Vagina (tissue), 2 donors: ENCODE measurements at regions not wholly inside any gene's neighbourhood (a gene's known extent, or its start where the extent isn't known, plus 50 kb on each side); places are given as distances from the start of the nearest gene placed in this dataset.
"Not testable (repeated sequence)": the region's sequence is repeated elsewhere in the genome, so short reads cannot be mapped to it uniquely, and the experiment has no call there.

Experiments
- DNase-seq, 2 donors: peaks; one replicate each; pipeline ENCODE4 v3.0.0-alpha.2; 2017; ENCODE audit errors: extremely low spot score in 2 of 2
- H3K27ac ChIP-seq: fragments of 200-600 bp; sonication (generic); one replicate; pipeline ENCODE4 v1.5.1; 2019
- H3K27me3 ChIP-seq: fragments of 200-600 bp; sonication (generic); one replicate; pipeline ENCODE4 v1.5.1; 2019
- H3K36me3 ChIP-seq, 2 donors: fragments of 200-600 bp; sonication (generic); one replicate each; pipeline ENCODE4 v1.5.1; 2017 to 2019
- H3K4me1 ChIP-seq: fragments of 200-600 bp; sonication (generic); one replicate; pipeline ENCODE4 v1.5.1; 2019
- H3K4me3 ChIP-seq, 2 donors: fragments of 200-600 bp; sonication (generic); 1 replicate in 1 of 2; 2 replicates in 1 of 2; pipeline ENCODE4 v1.5.1; 2016 to 2019
- H3K9me3 ChIP-seq: fragments of 200-600 bp; sonication (generic); one replicate; pipeline ENCODE4 v1.5.1; 2019
- POLR2A ChIP-seq, 2 donors: fragments of 450-650 bp; IDR thresholded peaks; one replicate each; pipeline ENCODE4 v1.6.1; 2017; ENCODE audit warnings: antibody characterized with exemption in 2 of 2, mild to moderate bottlenecking in 2 of 2, moderate library complexity in 2 of 2
- POLR2AphosphoS5 ChIP-seq, 2 donors: sonication (generic); formaldehyde crosslinking; IDR thresholded peaks; one replicate each; pipeline ENCODE4 v1.9.0; 2017; ENCODE audit warnings: antibody characterized with exemption in 2 of 2, mild to moderate bottlenecking in 2 of 2, low read depth in 1 of 2; ENCODE audit not compliant: insufficient read depth in 1 of 2
- intact Hi-C: fragments of 100-400 bp; cut with DNase I; formaldehyde crosslinking; loops from one replicate; pipeline ENCODE4 v1.15.1; 2023
- TF ChIP-seq, protein P1 (sequence below), 3 experiments: fragments of 450-650 bp in 2 of 3; fragments of 200-600 bp in 1 of 3; sonication (generic) in 1 of 3; IDR thresholded peaks; one replicate each; pipeline ENCODE4 v1.5.1; 2017 to 2019; ENCODE audit warnings: antibody characterized with exemption in 3 of 3, mild to moderate bottlenecking in 2 of 3, moderate library complexity in 2 of 3

GRCh38 chr1:118809586-118809985 is 178.6 kb downstream of the TBX15 start:
- intact Hi-C loops: no loop called here
- Histone ChIP-seq H3K4me1 (no peaks in the 10 kb centered on the region), H3K36me3 (no peaks in the 10 kb centered on the region), H3K27ac (no peak overlapping the region), H3K9me3 (no peaks in the 10 kb centered on the region), H3K27me3 (no peaks in the 10 kb centered on the region), H3K4me3 (no peak overlapping the region)
- TF ChIP-seq POLR2A (IDR thresholded peaks at IDR 0.05) (no peak), POLR2AphosphoS5 (IDR thresholded peaks at IDR 0.05; ENCODE audit: insufficient read depth in 1 of 2, low read depth in 1 of 2) (no peak)
- TF ChIP-seq, protein P1, sequence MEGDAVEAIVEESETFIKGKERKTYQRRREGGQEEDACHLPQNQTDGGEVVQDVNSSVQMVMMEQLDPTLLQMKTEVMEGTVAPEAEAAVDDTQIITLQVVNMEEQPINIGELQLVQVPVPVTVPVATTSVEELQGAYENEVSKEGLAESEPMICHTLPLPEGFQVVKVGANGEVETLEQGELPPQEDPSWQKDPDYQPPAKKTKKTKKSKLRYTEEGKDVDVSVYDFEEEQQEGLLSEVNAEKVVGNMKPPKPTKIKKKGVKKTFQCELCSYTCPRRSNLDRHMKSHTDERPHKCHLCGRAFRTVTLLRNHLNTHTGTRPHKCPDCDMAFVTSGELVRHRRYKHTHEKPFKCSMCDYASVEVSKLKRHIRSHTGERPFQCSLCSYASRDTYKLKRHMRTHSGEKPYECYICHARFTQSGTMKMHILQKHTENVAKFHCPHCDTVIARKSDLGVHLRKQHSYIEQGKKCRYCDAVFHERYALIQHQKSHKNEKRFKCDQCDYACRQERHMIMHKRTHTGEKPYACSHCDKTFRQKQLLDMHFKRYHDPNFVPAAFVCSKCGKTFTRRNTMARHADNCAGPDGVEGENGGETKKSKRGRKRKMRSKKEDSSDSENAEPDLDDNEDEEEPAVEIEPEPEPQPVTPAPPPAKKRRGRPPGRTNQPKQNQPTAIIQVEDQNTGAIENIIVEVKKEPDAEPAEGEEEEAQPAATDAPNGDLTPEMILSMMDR (IDR thresholded peaks at IDR 0.05): no peak
- no peak for DNase-seq

- H3K36me3 ChIP-seq, H3K4me3 ChIP-seq, H3K27ac ChIP-seq, DNase-seq, H3K9me3 ChIP-seq, H3K4me1 ChIP-seq, intact Hi-C loops, H3K27me3 ChIP-seq: not testable (repeated sequence)
These were observed 185.0 kb downstream of the TBX15 start for GRCh38 chr1:118803128-118803527.

DNA sequence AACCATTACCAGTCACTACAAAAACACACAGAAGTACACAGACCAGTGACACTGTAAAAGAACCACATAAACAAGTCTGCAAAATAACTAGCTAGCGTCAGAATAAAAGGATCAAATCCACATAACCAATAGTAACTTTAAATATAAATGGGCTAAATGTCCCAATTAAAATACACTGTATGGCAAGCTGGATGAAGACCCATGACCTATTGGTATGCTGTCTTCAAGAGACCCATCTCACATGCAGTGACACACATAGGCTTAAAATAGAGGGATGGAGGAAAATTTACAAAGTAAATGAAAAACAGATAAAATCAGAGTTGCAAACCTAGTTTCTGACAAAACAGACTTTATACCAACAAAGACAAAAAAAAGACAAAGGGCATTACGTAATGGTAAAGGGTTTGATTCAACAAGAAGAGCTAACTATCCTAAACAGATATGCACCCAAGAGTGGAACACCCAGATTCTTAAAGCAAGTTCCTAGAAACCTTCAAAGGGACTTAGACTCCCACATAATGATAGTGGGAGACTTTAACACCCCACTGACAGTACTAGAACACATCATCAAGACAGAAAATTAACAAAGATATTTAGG is 196.9 kb downstream of the TBX15 start:
- TF ChIP-seq POLR2AphosphoS5 (IDR thresholded peaks at IDR 0.05; ENCODE audit: insufficient read depth in 1 of 2, low read depth in 1 of 2) (no peak), POLR2A (IDR thresholded peaks at IDR 0.05) (no peak)
- TF ChIP-seq, protein P1 (IDR thresholded peaks at IDR 0.05): no peak
- intact Hi-C loops: no loop called here
- no peak for DNase-seq
- no peak overlapping the region for H3K4me3 ChIP-seq
- no peaks in the 10 kb centered on the region for H3K27me3 ChIP-seq
- H3K27ac ChIP-seq: no peak overlapping the region
- H3K36me3 ChIP-seq: no peaks in the 10 kb centered on the region
- no peaks in the 10 kb centered on the region for H3K4me1 ChIP-seq
- no peaks in the 10 kb centered on the region for H3K9me3 ChIP-seq

- Histone ChIP-seq H3K4me3 (no peak overlapping the region), H3K4me1 (no peaks in the 10 kb centered on the region), H3K27ac (no peak overlapping the region), H3K27me3 (no peaks in the 10 kb centered on the region), H3K9me3 (no peaks in the 10 kb centered on the region), H3K36me3 (no peaks in the 10 kb centered on the region)
- intact Hi-C loops: no loop called here
- no peak for DNase-seq
- TF ChIP-seq POLR2A (IDR thresholded peaks at IDR 0.05) (no peak), POLR2AphosphoS5 (IDR thresholded peaks at IDR 0.05; ENCODE audit: insufficient read depth in 1 of 2, low read depth in 1 of 2) (no peak)
- TF ChIP-seq, protein P1 (IDR thresholded peaks at IDR 0.05): no peak
These were observed 199.7 kb downstream of the TBX15 start for GRCh38 chr1:118788463-118788862.

DNA sequence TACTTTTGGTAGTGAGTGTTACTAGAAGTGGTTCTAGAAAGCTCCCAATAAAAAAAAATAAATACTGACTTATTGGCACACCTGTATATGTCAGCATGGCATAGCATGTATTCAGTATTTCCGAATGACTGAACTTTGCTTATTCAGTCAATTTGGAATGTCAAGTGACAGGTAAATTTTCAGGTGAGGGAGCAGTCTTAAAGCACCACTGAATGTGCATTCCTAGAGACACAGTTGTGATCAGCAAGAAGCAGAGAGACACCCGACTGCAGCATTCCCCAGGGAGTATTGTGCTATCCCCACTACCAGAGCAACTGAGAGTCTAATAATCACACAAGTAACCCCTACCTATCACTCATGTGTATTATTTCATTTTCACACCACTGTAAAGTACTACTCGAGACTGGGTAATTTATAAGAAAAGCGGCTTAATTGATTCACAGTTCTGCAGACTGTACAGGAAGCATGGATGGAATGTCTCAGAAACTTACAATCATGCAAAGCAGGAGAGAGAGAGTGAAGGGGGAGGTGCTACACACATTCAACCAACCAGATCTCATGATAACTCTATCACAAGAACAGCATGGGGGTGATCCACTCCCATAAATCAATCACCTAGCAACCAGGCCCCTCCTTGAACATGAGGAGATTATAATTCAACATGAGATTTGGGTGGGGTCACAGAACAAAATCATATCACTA is 201.5 kb downstream of the TBX15 start:
- no peak for DNase-seq
- H3K4me3 ChIP-seq: no peak overlapping the region
- no peaks in the 10 kb centered on the region for H3K36me3 ChIP-seq
- no peak for TF ChIP-seq POLR2A (IDR thresholded peaks at IDR 0.05)
- H3K9me3 ChIP-seq: no peaks in the 10 kb centered on the region
- intact Hi-C loops: no loop called here
- H3K4me1 ChIP-seq: no peaks in the 10 kb centered on the region
- no peak overlapping the region for H3K27ac ChIP-seq
- no peaks in the 10 kb centered on the region for H3K27me3 ChIP-seq

DNA sequence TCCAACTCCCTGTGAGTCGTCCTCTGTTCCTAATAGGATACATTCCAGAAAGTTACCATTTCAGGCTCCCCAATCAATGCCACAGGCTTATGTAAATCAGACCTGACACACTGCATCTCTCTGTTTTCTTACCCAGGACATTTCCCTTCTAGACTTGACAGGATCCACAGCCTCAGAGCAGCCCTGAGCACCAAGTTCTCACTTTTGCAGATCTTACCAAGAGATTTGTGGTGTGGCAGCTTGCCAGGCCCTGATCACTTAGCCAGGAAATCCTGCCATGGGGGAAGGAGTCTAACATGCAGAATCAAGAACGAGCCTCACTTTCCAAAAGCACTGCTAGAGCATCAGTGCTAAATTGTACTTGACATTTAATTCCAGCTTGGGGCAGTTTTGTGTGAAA is 202.9 kb downstream of the TBX15 start:
- no peaks in the 10 kb centered on the region for H3K9me3 ChIP-seq
- intact Hi-C loops: no loop called here
- no peak for DNase-seq
- TF ChIP-seq POLR2AphosphoS5 (IDR thresholded peaks at IDR 0.05; ENCODE audit: insufficient read depth in 1 of 2, low read depth in 1 of 2): no peak
- TF ChIP-seq, protein P1 (IDR thresholded peaks at IDR 0.05): no peak
- no peak for TF ChIP-seq POLR2A (IDR thresholded peaks at IDR 0.05)
- H3K27ac ChIP-seq: no peak overlapping the region
- no peaks in the 10 kb centered on the region for H3K4me1 ChIP-seq
- no peak overlapping the region for H3K4me3 ChIP-seq
- no peaks in the 10 kb centered on the region for H3K27me3 ChIP-seq
- no peaks in the 10 kb centered on the region for H3K36me3 ChIP-seq
